ENCODE measurements at regions not wholly inside any gene's neighbourhood (a gene's known extent, or its start where the extent isn't known, plus 50 kb on each side); places are given as distances from the start of the nearest gene placed in this dataset.

DNA sequence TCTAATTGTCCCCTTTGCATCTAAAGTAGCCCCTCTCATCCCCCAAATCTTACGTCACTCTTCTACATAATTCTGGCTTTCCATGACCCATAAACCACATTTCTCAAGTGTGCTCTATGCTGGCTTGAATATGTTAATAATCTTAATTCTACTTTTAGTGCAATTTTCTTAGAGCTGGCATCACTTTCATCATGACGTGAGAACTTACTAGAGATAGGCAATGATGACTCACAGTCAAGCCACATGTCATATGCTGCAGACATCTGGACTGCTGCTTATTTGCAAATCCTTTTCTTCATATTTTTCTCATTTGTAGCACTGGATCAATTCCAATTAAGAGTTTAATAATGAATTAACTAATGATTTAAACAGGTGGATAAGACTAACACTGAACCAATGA lies 260.7 kb upstream of the PRKCQ start (continued):
- TF ChIP-seq ZBTB40 (IDR thresholded peaks at IDR 0.05) (no peak), ZBTB40 (CRISPR knock-in tag; IDR thresholded peaks at IDR 0.05) (no peak), ARID2 (CRISPR knock-in tag; IDR thresholded peaks at IDR 0.05; ENCODE audit: borderline replicate concordance) (no peak)

DNA sequence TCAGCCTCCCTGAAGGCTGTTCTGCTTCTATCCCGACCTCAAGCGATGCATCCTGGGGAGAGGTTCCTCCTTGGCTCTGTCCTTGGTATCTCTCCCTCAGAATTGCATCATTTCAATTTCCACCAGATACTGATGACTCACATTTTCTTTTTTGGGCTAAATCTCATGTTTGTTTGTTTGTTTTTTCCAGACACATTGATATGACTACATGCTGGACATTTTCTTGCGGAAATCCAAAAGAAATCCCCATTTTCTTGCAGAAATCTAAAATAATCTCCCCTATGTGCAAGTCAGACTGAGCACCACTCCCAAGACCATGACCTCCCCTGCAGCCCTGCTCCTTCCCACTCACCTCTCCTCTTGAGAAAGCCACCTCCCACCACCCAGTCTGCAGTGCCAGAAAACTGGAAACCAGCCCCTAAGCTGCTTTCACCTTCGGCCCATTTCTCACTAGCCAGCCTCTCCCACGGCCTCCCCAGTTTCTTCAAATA lies 260.2 kb upstream of the PRKCQ start:
- no TSS peak for BruUV-seq (replicated peaks)
- ChIA-PET CTCF (ENCODE audit: low intra/inter-chr PET ratio, low total read pairs) (no interaction called here), POLR2A (no interaction called here)
- Histone ChIP-seq H3K4me2 (ENCODE audit: low read depth, low read length) (no peak overlapping the region), H3K4me3 (replicated peaks in 1 of 3; ENCODE audit: insufficient read depth in 1 of 3, low read depth in 2 of 3, low read length in 3 of 3) (no peak overlapping the region), H3K4me1 (ENCODE audit: insufficient read depth, low read length) (no peaks in the 10 kb centered on the region), H3K9me3 (ENCODE audit: low read length) (no peaks in the 10 kb centered on the region), H3K36me3 (replicated peaks in 1 of 2; ENCODE audit: control insufficient read depth in 1 of 2, insufficient read depth in 2 of 2, low read length in 2 of 2) (no peaks in the 10 kb centered on the region), H2AFZ (ENCODE audit: low read length) (no peak overlapping the region), H4K20me1 (ENCODE audit: insufficient read depth, low read length) (no peaks in the 10 kb centered on the region), H3K9ac (ENCODE audit: insufficient read depth, low read depth, low read length) (no peak overlapping the region), H3K27ac (ENCODE audit: extremely low read length, insufficient read depth, low read length) (no peak overlapping the region), H3K27me3 (ENCODE audit: control insufficient read depth in 1 of 2, insufficient read depth in 2 of 2, low read length in 2 of 2) (no peaks in the 10 kb centered on the region), H3K79me2 (ENCODE audit: insufficient read depth, low read length) (no peaks in the 10 kb centered on the region)
- DNase-seq (ENCODE audit: low spot score) (no peak), FAIRE-seq (no peak), ATAC-seq (no peak)
- TF ChIP-seq CEBPB (IDR thresholded peaks at IDR 0.05; ENCODE audit: borderline replicate concordance, low read depth, low read length) (no peak), REXO4 (CRISPR knock-in tag; IDR thresholded peaks at IDR 0.05; ENCODE audit: borderline replicate concordance) (no peak), YY1 (IDR thresholded peaks at IDR 0.05; ENCODE audit: insufficient read depth, insufficient replicate concordance, low read depth, low read length) (no peak), ATF7 (IDR thresholded peaks at IDR 0.05) (peak; percentile 50; the same call in 1 of the 2 replicates), ATF7 (CRISPR knock-in tag; IDR thresholded peaks at IDR 0.05) (no peak)
- in situ Hi-C loops (cut with HindIII; ENCODE audit: extremely low pct_ligation_motif_present, low pct_unique_long_range_greater_than_20kb) (no loop called here), intact Hi-C loops (cut with micrococcal nuclease; ENCODE audit: unreplicated experiment) (loop anchor here (5.0 kb wide), 1 partner anchor 577 kb away; no protein-coding TSS in a partner anchor)
- 13% methylated on average over 5 of the region's 5 CpGs for WGBS (ENCODE audit: low lambda C conversion rate)
